Mesothelial cell of epicardium (in vitro differentiated cells): ENCODE measurements at regions not wholly inside any gene's neighbourhood (a gene's known extent, or its start where the extent isn't known, plus 50 kb on each side); places are given as distances from the start of the nearest gene placed in this dataset.
"Not testable (repeated sequence)": the region's sequence is repeated elsewhere in the genome, so short reads cannot be mapped to it uniquely, and the experiment has no call there.

Experiments used
- DNase-seq, 2 experiments: peaks; one replicate each; pipeline ENCODE4 v3.0.0; 2021; ENCODE audit warnings: low spot score in 2 of 2; ENCODE audit not compliant: unreplicated experiment in 2 of 2
- H3K27ac Mint-ChIP-seq: 2 replicates; pipeline ENCODE4 v1.8.0; 2021; ENCODE audit warnings: mixed read lengths
- H3K27me3 Mint-ChIP-seq: 2 replicates; pipeline ENCODE4 v1.8.0; 2021; ENCODE audit warnings: low read depth, mixed read lengths
- H3K36me3 Mint-ChIP-seq: 2 replicates; pipeline ENCODE4 v1.8.0; 2021; ENCODE audit warnings: mixed read lengths
- H3K4me1 Mint-ChIP-seq: 2 replicates; pipeline ENCODE4 v1.8.0; 2021; ENCODE audit warnings: mixed read lengths
- H3K4me3 Mint-ChIP-seq: 2 replicates; pipeline ENCODE4 v1.8.0; 2021; ENCODE audit warnings: mild to moderate bottlenecking, moderate library complexity, mixed read lengths
- H3K9me3 Mint-ChIP-seq: 2 replicates; pipeline ENCODE4 v1.8.0; 2021; ENCODE audit warnings: mixed read lengths
- TF ChIP-seq, protein P1 (sequence below): fragments of 200-600 bp; sonication (generic); IDR thresholded peaks from one replicate; pipeline ENCODE4 v1.5.0; 2021; ENCODE audit warnings: antibody characterized with exemption; ENCODE audit not compliant: unreplicated experiment

DNA sequence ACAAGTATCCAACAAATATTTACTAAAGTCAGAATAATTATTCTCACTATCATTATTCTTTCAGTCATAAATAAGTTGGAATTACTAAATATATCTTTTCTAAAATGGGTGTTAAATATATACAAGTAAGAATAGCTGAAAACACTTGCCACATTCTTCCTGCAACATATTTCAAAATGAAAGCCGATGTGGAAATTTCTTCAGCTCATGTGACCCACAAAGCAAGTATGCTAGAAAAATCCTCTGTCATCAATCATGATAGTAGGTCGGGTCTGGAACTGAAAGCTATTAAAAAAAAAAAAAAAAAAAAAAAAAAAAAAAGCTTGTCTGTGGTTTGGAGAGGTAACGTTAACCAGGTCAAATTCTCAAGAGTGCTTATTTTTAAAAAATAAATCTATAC is 344.7 kb downstream of the NEBL start:
- TF ChIP-seq, protein P1, sequence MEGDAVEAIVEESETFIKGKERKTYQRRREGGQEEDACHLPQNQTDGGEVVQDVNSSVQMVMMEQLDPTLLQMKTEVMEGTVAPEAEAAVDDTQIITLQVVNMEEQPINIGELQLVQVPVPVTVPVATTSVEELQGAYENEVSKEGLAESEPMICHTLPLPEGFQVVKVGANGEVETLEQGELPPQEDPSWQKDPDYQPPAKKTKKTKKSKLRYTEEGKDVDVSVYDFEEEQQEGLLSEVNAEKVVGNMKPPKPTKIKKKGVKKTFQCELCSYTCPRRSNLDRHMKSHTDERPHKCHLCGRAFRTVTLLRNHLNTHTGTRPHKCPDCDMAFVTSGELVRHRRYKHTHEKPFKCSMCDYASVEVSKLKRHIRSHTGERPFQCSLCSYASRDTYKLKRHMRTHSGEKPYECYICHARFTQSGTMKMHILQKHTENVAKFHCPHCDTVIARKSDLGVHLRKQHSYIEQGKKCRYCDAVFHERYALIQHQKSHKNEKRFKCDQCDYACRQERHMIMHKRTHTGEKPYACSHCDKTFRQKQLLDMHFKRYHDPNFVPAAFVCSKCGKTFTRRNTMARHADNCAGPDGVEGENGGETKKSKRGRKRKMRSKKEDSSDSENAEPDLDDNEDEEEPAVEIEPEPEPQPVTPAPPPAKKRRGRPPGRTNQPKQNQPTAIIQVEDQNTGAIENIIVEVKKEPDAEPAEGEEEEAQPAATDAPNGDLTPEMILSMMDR = no peak
- DNase-seq = no peak
- no peaks in the 10 kb centered on the region for H3K27me3 Mint-ChIP-seq
- peaks cover 6% of the 10 kb centered on the region for H3K36me3 Mint-ChIP-seq
- peaks cover 20% of the 10 kb centered on the region for H3K9me3 Mint-ChIP-seq
- peaks cover 4% of the 10 kb centered on the region for H3K4me1 Mint-ChIP-seq
- H3K27ac Mint-ChIP-seq = no peak overlapping the region
- no peak overlapping the region for H3K4me3 Mint-ChIP-seq

DNA sequence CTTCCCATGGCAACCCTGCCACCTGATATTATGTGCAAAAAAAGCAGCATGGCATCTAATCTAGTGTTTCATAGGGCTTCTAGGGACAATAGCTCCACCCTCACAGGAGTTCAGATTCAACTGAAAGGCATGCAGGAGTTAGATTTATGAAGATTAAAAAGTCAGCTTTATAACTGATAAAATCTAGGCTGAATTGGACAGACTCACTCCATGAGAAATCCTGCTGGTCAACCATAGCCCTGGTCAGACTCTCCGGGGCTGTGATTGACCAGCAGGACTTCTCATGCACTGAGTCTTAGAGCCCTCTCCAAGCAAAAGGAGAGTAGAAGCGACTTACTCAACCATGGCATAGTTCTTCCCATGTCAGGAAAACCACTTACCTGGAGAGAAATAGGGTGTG is 345.4 kb downstream of the NEBL start:
- Mint-ChIP-seq H3K27ac (peak overlapping the region; percentile 33), H3K36me3 (peaks cover 5% of the 10 kb centered on the region), H3K4me1 (peaks cover 4% of the 10 kb centered on the region), H3K9me3 (peaks cover 16% of the 10 kb centered on the region), H3K27me3 (no peaks in the 10 kb centered on the region), H3K4me3 (no peak overlapping the region)
- TF ChIP-seq, protein P1 = no peak
- DNase-seq = no peak

DNA sequence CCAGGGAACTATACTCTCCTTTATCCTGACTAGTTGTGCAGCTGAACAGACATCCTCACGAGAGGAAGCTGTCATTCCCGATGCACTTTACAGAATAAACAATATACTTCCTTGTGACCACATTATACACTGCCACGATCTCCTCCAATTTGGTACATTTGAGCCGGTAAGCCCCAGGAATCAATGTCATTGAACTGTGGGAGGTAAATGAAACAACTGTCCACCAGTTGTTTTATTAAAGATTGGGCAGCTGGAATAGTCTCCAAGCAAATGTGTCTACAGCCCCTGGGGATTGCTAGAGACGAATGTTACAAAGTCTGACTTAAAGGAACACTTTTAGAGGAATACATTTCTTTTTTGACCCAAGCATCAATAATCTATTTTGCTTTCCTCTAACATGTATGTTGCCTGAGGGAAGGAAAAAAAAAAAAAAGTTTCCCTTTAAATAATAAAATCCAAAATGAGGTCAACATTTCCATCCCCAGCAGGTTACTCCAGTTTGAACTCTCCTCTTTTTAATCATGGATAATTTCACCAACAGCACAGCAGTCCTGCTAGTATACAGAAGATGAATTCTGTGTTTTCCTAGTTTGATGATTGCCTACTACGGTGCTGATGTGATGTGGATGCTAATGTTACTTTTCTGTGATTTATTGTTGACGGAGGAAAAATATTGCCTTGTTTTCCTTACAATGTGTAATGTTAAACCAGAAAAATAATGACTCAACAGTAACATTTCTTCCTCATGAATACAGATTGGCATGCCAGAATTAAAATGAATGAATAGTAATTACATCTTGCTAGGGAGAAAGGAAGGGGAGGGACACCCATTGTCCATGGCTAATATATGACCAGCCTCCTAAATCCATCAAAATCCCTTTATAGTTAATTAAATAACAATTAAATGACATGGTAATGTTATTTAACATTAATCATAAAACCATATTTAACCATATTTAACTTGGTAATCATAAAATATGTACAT is 360.9 kb downstream of the NEBL start:
- TF ChIP-seq, protein P1 = no peak
- H3K4me1 Mint-ChIP-seq = peaks cover 3% of the 10 kb centered on the region
- no peak for DNase-seq
- H3K4me3 Mint-ChIP-seq = no peak overlapping the region
- peaks cover 6% of the 10 kb centered on the region for H3K36me3 Mint-ChIP-seq
- no peak overlapping the region for H3K27ac Mint-ChIP-seq
- H3K27me3 Mint-ChIP-seq = no peaks in the 10 kb centered on the region
- H3K9me3 Mint-ChIP-seq = peaks cover 14% of the 10 kb centered on the region

DNA sequence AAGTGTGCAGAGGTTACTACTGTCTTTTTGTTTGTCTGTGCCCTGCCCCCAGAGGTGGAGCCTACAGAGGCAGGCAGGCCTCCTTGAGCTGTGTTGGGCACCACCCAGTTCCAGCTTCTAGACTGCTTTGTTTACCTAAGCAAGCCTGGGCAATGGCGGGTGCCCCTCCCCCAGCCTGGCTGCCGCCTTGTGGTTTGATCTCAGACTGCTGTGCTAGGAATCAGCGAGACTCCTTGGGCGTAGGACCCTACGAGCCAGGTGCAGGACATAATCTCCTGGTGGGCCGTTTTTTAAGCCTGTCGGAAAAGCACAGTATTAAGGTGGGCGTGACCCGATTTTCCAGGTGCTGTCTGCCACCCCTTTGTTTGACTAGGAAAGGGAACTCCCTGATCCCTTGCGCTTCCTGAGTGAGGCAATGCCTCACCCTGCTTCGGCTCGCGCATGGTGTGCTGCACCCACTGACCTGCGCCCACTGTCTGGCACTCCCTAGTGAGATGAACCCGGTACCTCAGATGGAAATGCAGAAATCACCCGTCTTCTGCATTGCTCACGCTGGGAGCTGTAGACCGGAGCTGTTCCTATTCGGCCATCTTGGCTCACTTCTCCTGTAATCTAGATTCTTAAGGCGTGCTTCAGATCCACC is 365.7 kb downstream of the NEBL start:
- H3K36me3 Mint-ChIP-seq, DNase-seq, H3K27ac Mint-ChIP-seq, H3K4me1 Mint-ChIP-seq, H3K27me3 Mint-ChIP-seq, H3K4me3 Mint-ChIP-seq: not testable (repeated sequence)
- peaks cover 28% of the 10 kb centered on the region for H3K9me3 Mint-ChIP-seq

DNA sequence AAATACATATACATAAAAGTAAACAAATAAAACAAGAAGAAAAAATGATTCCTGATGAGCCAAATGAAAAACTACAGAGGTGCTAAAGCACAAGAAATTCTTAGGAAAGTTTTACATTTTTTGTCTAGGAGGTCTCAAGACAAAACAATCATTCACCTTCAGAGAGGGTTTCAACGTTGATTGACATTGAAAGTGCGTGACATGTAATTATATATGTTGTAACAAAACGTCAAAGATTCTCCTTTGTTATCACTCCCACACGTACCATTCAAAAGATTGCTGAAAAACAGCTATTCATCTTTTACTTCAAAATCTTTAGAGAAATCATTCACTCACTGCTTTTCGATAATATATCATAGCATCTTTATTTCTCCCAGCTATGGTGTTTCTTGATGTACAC is 375.9 kb downstream of the NEBL start:
- Mint-ChIP-seq H3K36me3 (no peaks in the 10 kb centered on the region), H3K27ac (no peak overlapping the region), H3K4me1 (peaks cover 10% of the 10 kb centered on the region), H3K9me3 (peaks cover 10% of the 10 kb centered on the region), H3K4me3 (no peak overlapping the region), H3K27me3 (no peaks in the 10 kb centered on the region)
- no peak for DNase-seq
- TF ChIP-seq, protein P1 = no peak

DNA sequence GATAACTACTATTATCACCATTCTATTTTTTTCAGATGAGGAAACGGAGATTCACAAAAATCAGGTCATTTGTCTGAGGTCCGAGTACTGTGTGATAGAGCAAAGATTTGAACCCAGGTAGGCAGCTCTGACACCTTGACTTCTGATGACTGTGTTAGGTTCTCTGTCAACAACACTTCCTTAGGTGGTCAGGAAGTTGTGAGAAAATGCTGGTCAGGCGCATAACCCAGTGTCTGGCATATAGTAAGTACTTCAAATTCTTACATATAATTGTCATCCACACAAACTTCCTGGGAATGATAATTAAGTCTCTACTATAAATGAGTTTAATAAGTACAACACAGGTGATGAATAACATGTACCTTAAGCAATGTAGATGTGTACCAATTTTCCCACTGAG is 381.5 kb downstream of the NEBL start:
- Mint-ChIP-seq H3K36me3 (no peaks in the 10 kb centered on the region), H3K4me1 (peaks cover 12% of the 10 kb centered on the region), H3K27me3 (no peaks in the 10 kb centered on the region), H3K9me3 (peaks cover 17% of the 10 kb centered on the region), H3K4me3 (no peak overlapping the region), H3K27ac (no peak overlapping the region)
- DNase-seq = no peak
- TF ChIP-seq, protein P1 = no peak
